Mesenchymal stem cell (in vitro differentiated cells and primary cell): ENCODE measurements at regions not wholly inside any gene's neighbourhood (a gene's known extent, or its start where the extent isn't known, plus 50 kb on each side); places are given as distances from the start of the nearest gene placed in this dataset.
A peak's percentile ranks its signal among the peaks of the same experiment; 100 is the strongest.

Source experiments
- DNase-seq: peaks from one replicate; pipeline ENCODE4 v3.0.0-alpha.2; 2013
- H2AFZ ChIP-seq: one replicate; pipeline ENCODE4 v1.6.1; 2013; ENCODE audit warnings: low read depth, mild to moderate bottlenecking, control low read depth, inconsistent platforms, low read length, moderate library complexity
- H2AK5ac ChIP-seq: 2 replicates; pipeline ENCODE4 v1.6.1; 2013; ENCODE audit warnings: low read length, moderate library complexity, mild to moderate bottlenecking, inconsistent platforms; ENCODE audit not compliant: severe bottlenecking
- H2BK120ac ChIP-seq: one replicate; pipeline ENCODE4 v1.6.1; 2013; ENCODE audit warnings: low read depth, mild to moderate bottlenecking, inconsistent platforms, low read length, moderate library complexity
- H2BK12ac ChIP-seq, 2 experiments: one replicate each; pipeline ENCODE4 v1.6.1; 2013; ENCODE audit warnings: inconsistent platforms in 2 of 2, low read length in 2 of 2, mild to moderate bottlenecking in 2 of 2, moderate library complexity in 2 of 2, control low read depth in 1 of 2
- H2BK15ac ChIP-seq: one replicate; pipeline ENCODE4 v1.6.1; 2013; ENCODE audit warnings: mild to moderate bottlenecking, low read depth, inconsistent platforms; ENCODE audit not compliant: poor library complexity, severe bottlenecking
- H2BK5ac ChIP-seq: 2 replicates; pipeline ENCODE4 v1.6.1; 2013; ENCODE audit warnings: low read depth, mild to moderate bottlenecking, low read length, control low read depth, inconsistent platforms; ENCODE audit not compliant: poor library complexity, severe bottlenecking
- H3K14ac ChIP-seq, 2 experiments: one replicate each; pipeline ENCODE4 v1.6.1; 2013; ENCODE audit warnings: inconsistent platforms in 2 of 2, low read length in 2 of 2, control low read depth in 1 of 2, mild to moderate bottlenecking in 1 of 2, moderate library complexity in 1 of 2
- H3K18ac ChIP-seq, 2 experiments: one replicate each; pipeline ENCODE4 v1.6.1; 2013; ENCODE audit warnings: inconsistent platforms in 2 of 2, low read length in 2 of 2, control low read depth in 1 of 2, low read depth in 1 of 2, mild to moderate bottlenecking in 1 of 2
- H3K23ac ChIP-seq, 2 experiments: one replicate each; pipeline ENCODE4 v1.6.1; 2013; ENCODE audit warnings: inconsistent platforms in 2 of 2, low read length in 2 of 2, mild to moderate bottlenecking in 2 of 2, moderate library complexity in 2 of 2, control low read depth in 1 of 2
- H3K27ac ChIP-seq: 2 replicates; pipeline ENCODE4 v1.5.1; 2013; ENCODE audit warnings: mild to moderate bottlenecking, moderate library complexity, low read length, control low read depth, inconsistent platforms; ENCODE audit not compliant: poor library complexity, severe bottlenecking
- H3K27me3 ChIP-seq, 2 experiments: 2 replicates each; pipeline versions ENCODE4 v1.6.1 to v1.7.0; 2013; ENCODE audit warnings: low read length in 2 of 2, mild to moderate bottlenecking in 2 of 2, moderate library complexity in 2 of 2, control low read depth in 1 of 2, inconsistent platforms in 1 of 2; ENCODE audit not compliant: control insufficient read depth in 1 of 2, insufficient read depth in 1 of 2
- H3K36me3 ChIP-seq, 2 experiments: 2 replicates each; pipeline versions ENCODE4 v1.6.1 to v1.7.0; 2013; ENCODE audit warnings: low read length in 2 of 2, control low read depth in 1 of 2, inconsistent platforms in 1 of 2, low read depth in 1 of 2, mild to moderate bottlenecking in 1 of 2; ENCODE audit not compliant: insufficient read depth in 2 of 2, control insufficient read depth in 1 of 2
- H3K4ac ChIP-seq, 2 experiments: one replicate each; pipeline ENCODE4 v1.6.1; 2013; ENCODE audit warnings: inconsistent platforms in 2 of 2, low read length in 2 of 2, mild to moderate bottlenecking in 2 of 2, moderate library complexity in 2 of 2, control low read depth in 1 of 2, low read depth in 1 of 2
- H3K4me1 ChIP-seq: 2 replicates; pipeline ENCODE4 v1.6.1; 2013; ENCODE audit warnings: low read depth, low read length, control low read depth; ENCODE audit not compliant: control insufficient read depth, insufficient read depth
- H3K4me2 ChIP-seq: 2 replicates; pipeline ENCODE4 v1.6.1; 2013; ENCODE audit warnings: low read length, mild to moderate bottlenecking, inconsistent platforms; ENCODE audit not compliant: poor library complexity, severe bottlenecking
- H3K4me3 ChIP-seq, 2 experiments: 2 replicates each; pipeline versions ENCODE4 v1.5.1 to v1.7.0; 2013; ENCODE audit warnings: low read length in 2 of 2, mild to moderate bottlenecking in 2 of 2, control low read depth in 1 of 2, low read depth in 1 of 2; ENCODE audit not compliant: insufficient read depth in 1 of 2
- H3K79me1 ChIP-seq: replicated peaks from 2 replicates; pipeline ENCODE4 v1.6.1; 2013; ENCODE audit warnings: mild to moderate bottlenecking, control low read depth, low read length, inconsistent platforms; ENCODE audit not compliant: poor library complexity, severe bottlenecking
- H3K9ac ChIP-seq: 2 replicates; pipeline ENCODE4 v1.7.0; 2013; ENCODE audit warnings: mild to moderate bottlenecking, low read length, moderate library complexity
- H3K9me3 ChIP-seq: 2 replicates; pipeline ENCODE4 v1.7.0; 2013; ENCODE audit warnings: mild to moderate bottlenecking, low read length; ENCODE audit not compliant: control insufficient read depth
- H4K8ac ChIP-seq: one replicate; pipeline ENCODE4 v1.6.1; 2013; ENCODE audit warnings: inconsistent platforms, mild to moderate bottlenecking, low read length, moderate library complexity
- H4K91ac ChIP-seq: one replicate; pipeline ENCODE4 v1.6.1; 2013; ENCODE audit warnings: mild to moderate bottlenecking, low read length, inconsistent platforms
- WGBS: methylation state at CpG from one replicate; pipeline ENCODE4 v1.1.7; 2013; ENCODE audit warnings: mixed read lengths; 5-methylcytosine and 5-hydroxymethylcytosine counted together

DNA sequence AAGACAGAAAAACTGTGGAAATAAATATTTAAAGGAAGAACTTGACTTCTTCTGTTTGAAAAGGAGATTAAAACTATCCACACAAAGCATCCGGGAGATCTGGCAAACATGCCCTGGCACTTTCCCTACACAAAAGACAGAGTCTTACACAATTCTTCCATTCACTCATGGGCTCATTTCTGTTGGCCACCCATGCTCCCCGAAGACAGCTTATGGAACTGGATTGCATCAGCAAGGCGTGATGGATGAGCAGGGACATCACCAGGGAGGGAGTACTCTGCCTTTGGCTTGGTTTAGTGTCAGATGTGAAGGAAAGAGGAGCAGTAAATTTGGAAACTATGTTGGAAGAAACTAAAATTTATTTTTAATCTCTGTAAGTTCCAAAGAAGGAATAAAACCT is 379.3 kb downstream of the CD109 start:
- Histone ChIP-seq H3K18ac (no peak overlapping the region), H3K9ac (peak overlapping the region; percentile 73), H2AK5ac (no peak overlapping the region), H3K14ac (no peak overlapping the region), H3K9me3 (no peaks in the 10 kb centered on the region), H2AFZ (no peak overlapping the region), H2BK5ac (no peak overlapping the region), H4K91ac (no peak overlapping the region), H3K36me3 (no peaks in the 10 kb centered on the region), H2BK12ac (no peak overlapping the region), H3K23ac (no peak overlapping the region), H4K8ac (no peak overlapping the region), H2BK120ac (no peak overlapping the region), H3K27ac (no peak overlapping the region), H3K4me3 (no peak overlapping the region), H2BK15ac (no peak overlapping the region), H3K79me1 (no peaks in the 10 kb centered on the region), H3K4ac (no peak overlapping the region), H3K27me3 (no peaks in the 10 kb centered on the region), H3K4me2 (no peak overlapping the region), H3K4me1 (no peaks in the 10 kb centered on the region)
- peak; percentile 31 for DNase-seq
- 90% methylated on average over 3 of the region's 3 CpGs for WGBS

GRCh38 chr6:74074645-74075044 is 378.6 kb downstream of the CD109 start:
- Histone ChIP-seq H3K4me3 (no peak overlapping the region), H3K4me1 (no peaks in the 10 kb centered on the region), H2BK5ac (no peak overlapping the region), H2AK5ac (no peak overlapping the region), H3K4me2 (no peak overlapping the region), H3K14ac (no peak overlapping the region), H3K79me1 (no peaks in the 10 kb centered on the region), H3K27me3 (no peaks in the 10 kb centered on the region), H2BK12ac (no peak overlapping the region), H4K91ac (no peak overlapping the region), H3K9ac (peak overlapping the region; percentile 73), H3K23ac (no peak overlapping the region), H3K4ac (no peak overlapping the region), H3K27ac (no peak overlapping the region), H3K18ac (no peak overlapping the region), H3K36me3 (no peaks in the 10 kb centered on the region), H4K8ac (no peak overlapping the region), H3K9me3 (no peaks in the 10 kb centered on the region), H2BK120ac (no peak overlapping the region), H2BK15ac (no peak overlapping the region), H2AFZ (no peak overlapping the region)
- DNase-seq: no peak

GRCh38 chr6:74073999-74074398 is 378.0 kb downstream of the CD109 start:
- 74% methylated on average over 3 of the region's 3 CpGs for WGBS
- peak overlapping the region in 1 of 2 experiments; percentile 26 for H3K4ac ChIP-seq
- no peak for DNase-seq

GRCh38 chr6:74073429-74073828 is 377.4 kb downstream of the CD109 start:
- no peak for DNase-seq
- Histone ChIP-seq H3K4ac (peak overlapping the region in 1 of 2 experiments; percentile 21), H2AK5ac (no peak overlapping the region), H4K8ac (no peak overlapping the region), H3K27me3 (no peaks in the 10 kb centered on the region), H3K4me3 (peak overlapping the region in 1 of 2 experiments; percentile 51), H3K9ac (peak overlapping the region; percentile 73), H3K79me1 (no peaks in the 10 kb centered on the region), H2BK15ac (no peak overlapping the region), H3K4me2 (no peak overlapping the region), H2BK120ac (no peak overlapping the region), H3K27ac (no peak overlapping the region), H2AFZ (no peak overlapping the region), H3K36me3 (no peaks in the 10 kb centered on the region), H4K91ac (no peak overlapping the region), H3K14ac (no peak overlapping the region), H3K23ac (no peak overlapping the region), H3K4me1 (no peaks in the 10 kb centered on the region), H3K18ac (peak overlapping the region; percentile 6 to 37), H2BK5ac (no peak overlapping the region), H3K9me3 (no peaks in the 10 kb centered on the region), H2BK12ac (no peak overlapping the region)
- WGBS: 70% methylated on average over 1 of the region's 1 CpG

More at GRCh38 chr6:74073999-74074398, 378.0 kb downstream of the CD109 start:
- Histone ChIP-seq H2AK5ac (no peak overlapping the region), H2BK5ac (no peak overlapping the region), H2BK15ac (no peak overlapping the region), H4K8ac (no peak overlapping the region), H2AFZ (no peak overlapping the region), H3K9ac (peak overlapping the region; percentile 73), H3K27ac (no peak overlapping the region), H3K4me1 (no peaks in the 10 kb centered on the region), H3K4me3 (peak overlapping the region in 1 of 2 experiments; percentile 51), H3K14ac (no peak overlapping the region), H3K4me2 (no peak overlapping the region), H3K27me3 (no peaks in the 10 kb centered on the region), H3K23ac (no peak overlapping the region), H4K91ac (peak overlapping the region; percentile 78), H3K79me1 (no peaks in the 10 kb centered on the region), H3K18ac (peak overlapping the region in 1 of 2 experiments; percentile 71), H3K36me3 (no peaks in the 10 kb centered on the region), H2BK120ac (no peak overlapping the region), H3K9me3 (no peaks in the 10 kb centered on the region), H2BK12ac (peak overlapping the region in 1 of 2 experiments; percentile 59)
